HL-60 (cell line): ENCODE measurements at regions not wholly inside any gene's neighbourhood (a gene's known extent, or its start where the extent isn't known, plus 50 kb on each side); places are given as distances from the start of the nearest gene placed in this dataset.

Experiments
- DNase-seq, 2 experiments: peaks; one replicate each; pipeline ENCODE4 v3.0.0-alpha.2; 2010 to 2020; ENCODE audit warnings: low read depth in 1 of 2, low spot score in 1 of 2
- H3K27ac ChIP-seq: fragments of 250-450 bp; sonication (Bioruptor Pico); replicated peaks from 2 replicates; pipeline ENCODE4 v1.5.1; 2020; ENCODE audit warnings: mild to moderate bottlenecking, moderate library complexity
- H3K27me3 ChIP-seq: fragments of 250-450 bp; sonication (Bioruptor Pico); 2 replicates; pipeline ENCODE4 v1.5.1; 2021; ENCODE audit warnings: mild to moderate bottlenecking, moderate library complexity; ENCODE audit not compliant: insufficient read depth, poor library complexity, severe bottlenecking
- H3K4me3 ChIP-seq: replicated peaks from 2 replicates; pipeline ENCODE4 v1.5.1; 2011; ENCODE audit warnings: mild to moderate bottlenecking, control low read depth, low read length; ENCODE audit not compliant: insufficient read depth
- GABPA ChIP-seq: IDR thresholded peaks from 2 replicates; pipeline ENCODE4 v1.6.1; 2012; ENCODE audit warnings: low read depth
- POLR2AphosphoS5 ChIP-seq: IDR thresholded peaks from 2 replicates; pipeline ENCODE4 v1.6.1; 2012; ENCODE audit warnings: low read depth
- SPI1 ChIP-seq: IDR thresholded peaks from 2 replicates; pipeline ENCODE4 v1.6.1; 2012; ENCODE audit warnings: low read depth, mild to moderate bottlenecking, borderline replicate concordance
- TF ChIP-seq, protein P1 (sequence below): IDR thresholded peaks from one replicate; pipeline ENCODE4 v1.5.1; 2011; ENCODE audit warnings: low read length, control low read depth, inconsistent platforms; ENCODE audit not compliant: insufficient read depth
- TF ChIP-seq, protein P2 (sequence below): IDR thresholded peaks from 2 replicates; pipeline ENCODE4 v1.6.1; 2012; ENCODE audit warnings: low read depth; ENCODE audit not compliant: insufficient replicate concordance

DNA sequence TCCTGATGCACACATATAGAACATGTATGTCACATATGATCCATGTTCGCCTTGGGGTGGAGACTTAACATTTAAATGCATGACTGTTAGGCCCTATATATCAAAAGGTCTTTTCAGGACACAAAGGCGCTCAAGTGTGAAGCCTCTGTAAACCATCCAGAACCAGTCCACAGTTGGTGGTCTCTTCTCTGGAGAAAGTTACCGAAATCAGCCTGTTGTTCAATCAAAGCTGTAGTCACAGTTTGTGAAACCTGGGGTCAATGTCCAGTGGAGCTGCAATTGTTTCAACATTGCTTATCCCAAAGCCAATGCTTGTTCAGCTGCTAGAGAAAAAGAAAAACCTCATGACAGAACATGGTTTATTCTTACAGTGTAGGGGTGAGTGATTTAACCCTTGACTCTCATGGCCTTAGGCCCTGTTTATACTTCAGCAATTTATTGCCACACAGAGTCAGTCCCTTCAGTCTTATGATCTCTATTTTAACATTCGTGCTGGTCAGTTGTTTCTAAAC, 193.6 kb upstream of the CST7 start:
- no peak for DNase-seq
- TF ChIP-seq, protein P1, sequence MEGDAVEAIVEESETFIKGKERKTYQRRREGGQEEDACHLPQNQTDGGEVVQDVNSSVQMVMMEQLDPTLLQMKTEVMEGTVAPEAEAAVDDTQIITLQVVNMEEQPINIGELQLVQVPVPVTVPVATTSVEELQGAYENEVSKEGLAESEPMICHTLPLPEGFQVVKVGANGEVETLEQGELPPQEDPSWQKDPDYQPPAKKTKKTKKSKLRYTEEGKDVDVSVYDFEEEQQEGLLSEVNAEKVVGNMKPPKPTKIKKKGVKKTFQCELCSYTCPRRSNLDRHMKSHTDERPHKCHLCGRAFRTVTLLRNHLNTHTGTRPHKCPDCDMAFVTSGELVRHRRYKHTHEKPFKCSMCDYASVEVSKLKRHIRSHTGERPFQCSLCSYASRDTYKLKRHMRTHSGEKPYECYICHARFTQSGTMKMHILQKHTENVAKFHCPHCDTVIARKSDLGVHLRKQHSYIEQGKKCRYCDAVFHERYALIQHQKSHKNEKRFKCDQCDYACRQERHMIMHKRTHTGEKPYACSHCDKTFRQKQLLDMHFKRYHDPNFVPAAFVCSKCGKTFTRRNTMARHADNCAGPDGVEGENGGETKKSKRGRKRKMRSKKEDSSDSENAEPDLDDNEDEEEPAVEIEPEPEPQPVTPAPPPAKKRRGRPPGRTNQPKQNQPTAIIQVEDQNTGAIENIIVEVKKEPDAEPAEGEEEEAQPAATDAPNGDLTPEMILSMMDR, result no peak
- TF ChIP-seq POLR2AphosphoS5 (no peak), SPI1 (no peak), GABPA (no peak)
- TF ChIP-seq, protein P2, sequence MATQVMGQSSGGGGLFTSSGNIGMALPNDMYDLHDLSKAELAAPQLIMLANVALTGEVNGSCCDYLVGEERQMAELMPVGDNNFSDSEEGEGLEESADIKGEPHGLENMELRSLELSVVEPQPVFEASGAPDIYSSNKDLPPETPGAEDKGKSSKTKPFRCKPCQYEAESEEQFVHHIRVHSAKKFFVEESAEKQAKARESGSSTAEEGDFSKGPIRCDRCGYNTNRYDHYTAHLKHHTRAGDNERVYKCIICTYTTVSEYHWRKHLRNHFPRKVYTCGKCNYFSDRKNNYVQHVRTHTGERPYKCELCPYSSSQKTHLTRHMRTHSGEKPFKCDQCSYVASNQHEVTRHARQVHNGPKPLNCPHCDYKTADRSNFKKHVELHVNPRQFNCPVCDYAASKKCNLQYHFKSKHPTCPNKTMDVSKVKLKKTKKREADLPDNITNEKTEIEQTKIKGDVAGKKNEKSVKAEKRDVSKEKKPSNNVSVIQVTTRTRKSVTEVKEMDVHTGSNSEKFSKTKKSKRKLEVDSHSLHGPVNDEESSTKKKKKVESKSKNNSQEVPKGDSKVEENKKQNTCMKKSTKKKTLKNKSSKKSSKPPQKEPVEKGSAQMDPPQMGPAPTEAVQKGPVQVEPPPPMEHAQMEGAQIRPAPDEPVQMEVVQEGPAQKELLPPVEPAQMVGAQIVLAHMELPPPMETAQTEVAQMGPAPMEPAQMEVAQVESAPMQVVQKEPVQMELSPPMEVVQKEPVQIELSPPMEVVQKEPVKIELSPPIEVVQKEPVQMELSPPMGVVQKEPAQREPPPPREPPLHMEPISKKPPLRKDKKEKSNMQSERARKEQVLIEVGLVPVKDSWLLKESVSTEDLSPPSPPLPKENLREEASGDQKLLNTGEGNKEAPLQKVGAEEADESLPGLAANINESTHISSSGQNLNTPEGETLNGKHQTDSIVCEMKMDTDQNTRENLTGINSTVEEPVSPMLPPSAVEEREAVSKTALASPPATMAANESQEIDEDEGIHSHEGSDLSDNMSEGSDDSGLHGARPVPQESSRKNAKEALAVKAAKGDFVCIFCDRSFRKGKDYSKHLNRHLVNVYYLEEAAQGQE, result no peak
- H3K4me3 ChIP-seq, result no peak overlapping the region
- no peak overlapping the region for H3K27ac ChIP-seq
- peaks cover 4% of the 10 kb centered on the region for H3K27me3 ChIP-seq

DNA sequence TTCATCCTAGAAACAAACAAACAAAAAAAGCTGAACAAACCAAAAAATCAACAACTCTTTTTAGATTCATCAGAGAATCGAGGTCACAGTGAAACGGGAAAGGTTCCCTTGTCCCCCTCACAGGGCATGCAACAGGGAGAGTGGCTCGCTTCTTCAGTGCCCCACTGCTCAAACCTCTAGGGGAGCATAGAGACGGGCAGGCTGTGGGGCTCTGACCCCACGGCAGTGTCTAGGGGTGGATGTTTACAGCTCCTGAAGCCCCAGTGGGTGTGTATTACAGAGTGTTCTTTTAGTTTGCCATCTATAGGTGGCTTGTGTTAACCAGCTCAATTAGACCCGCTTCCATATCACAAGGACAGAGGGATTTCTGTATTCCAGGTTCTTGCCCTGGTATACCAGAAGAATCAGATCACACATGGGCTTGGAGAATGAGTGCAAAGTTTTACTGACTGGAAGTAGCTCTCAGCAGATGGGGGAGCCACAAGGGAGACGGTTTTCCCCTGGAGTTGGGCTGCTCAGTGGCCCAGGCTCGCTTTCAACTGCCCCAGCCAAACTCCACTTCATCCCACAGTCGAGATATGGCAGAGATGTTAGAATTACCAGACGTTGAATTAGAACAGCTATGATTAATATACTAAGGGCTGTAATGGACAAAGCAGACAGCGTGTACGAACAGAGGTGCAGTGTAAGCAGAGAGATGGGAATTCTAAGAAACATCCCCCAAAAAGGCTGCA, 192.6 kb upstream of the CST7 start:
- Histone ChIP-seq H3K4me3 (no peak overlapping the region), H3K27me3 (peaks cover 4% of the 10 kb centered on the region), H3K27ac (no peak overlapping the region)
- TF ChIP-seq, protein P1, result no peak
- TF ChIP-seq, protein P2, result no peak
- TF ChIP-seq SPI1 (no peak), POLR2AphosphoS5 (no peak), GABPA (no peak)
- DNase-seq, result no peak

DNA sequence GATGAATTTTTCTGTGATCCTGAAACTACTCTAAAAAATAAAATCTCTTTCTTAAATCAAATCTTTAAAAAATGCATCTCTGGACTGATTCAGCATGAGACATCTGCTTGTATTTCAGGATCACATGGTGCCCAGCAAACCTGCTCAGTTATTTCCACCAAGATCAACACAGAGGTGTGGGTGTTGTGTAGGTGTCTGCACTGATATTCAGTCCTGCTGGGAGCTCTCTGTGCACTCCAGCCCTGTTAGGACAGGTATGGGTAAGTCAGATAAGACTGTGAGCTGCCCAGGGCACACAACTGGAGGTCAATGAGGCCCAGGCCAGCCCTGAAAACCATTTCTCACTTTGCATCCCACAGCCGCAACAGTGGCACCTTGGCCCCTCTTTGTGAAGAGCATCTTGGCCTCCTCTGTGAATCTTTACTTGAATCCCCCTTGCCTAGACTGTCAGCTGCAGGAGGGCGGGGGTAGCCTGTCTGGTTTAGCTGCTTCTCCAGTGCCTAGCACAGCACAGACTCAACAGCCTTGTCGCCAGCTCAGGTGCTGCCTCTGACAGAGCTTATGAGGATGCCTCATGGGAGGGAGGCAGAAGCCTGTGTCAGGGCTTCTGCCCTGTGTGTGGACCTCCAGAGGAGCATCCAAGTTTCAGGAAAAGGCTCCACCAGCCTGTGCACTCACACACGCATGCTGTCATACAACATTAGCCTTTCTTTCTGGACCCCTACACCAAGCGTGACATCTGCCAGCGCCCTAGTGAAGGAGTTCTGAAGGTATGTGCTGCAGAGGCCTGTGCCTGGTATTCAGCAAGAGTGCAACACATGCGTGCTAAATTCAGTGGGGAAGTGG, 187.6 kb upstream of the CST7 start:
- Histone ChIP-seq H3K4me3 (no peak overlapping the region), H3K27ac (no peak overlapping the region), H3K27me3 (peaks cover 4% of the 10 kb centered on the region)
- TF ChIP-seq, protein P2, result no peak
- TF ChIP-seq SPI1 (no peak), GABPA (no peak), POLR2AphosphoS5 (no peak)
- TF ChIP-seq, protein P1, result no peak
- no peak for DNase-seq
